Liver (tissue), 8 donors: ENCODE measurements at regions not wholly inside any gene's neighbourhood (a gene's known extent, or its start where the extent isn't known, plus 50 kb on each side); places are given as distances from the start of the nearest gene placed in this dataset.

Source experiments
- DNase-seq: peaks from one replicate; pipeline ENCODE4 v3.0.0-alpha.2; 2017; ENCODE audit warnings: low spot score
- H3K27ac ChIP-seq, 2 donors: one replicate each; pipeline ENCODE4 v1.7.0; 2013; ENCODE audit warnings: inconsistent platforms in 2 of 2, low read length in 2 of 2, control low read depth in 1 of 2, low read depth in 1 of 2, mild to moderate bottlenecking in 1 of 2
- H3K27me3 ChIP-seq, 4 donors: one replicate each; pipeline versions ENCODE4 v1.6.1 to v1.7.0; 2013; ENCODE audit warnings: low read length in 3 of 4, inconsistent platforms in 1 of 4, mild to moderate bottlenecking in 1 of 4, moderate library complexity in 1 of 4; ENCODE audit not compliant: control insufficient read depth in 4 of 4, insufficient read depth in 4 of 4
- H3K36me3 ChIP-seq, 4 donors: one replicate each; pipeline versions ENCODE4 v1.6.1 to v1.7.0; 2013; ENCODE audit warnings: low read length in 3 of 4, mild to moderate bottlenecking in 3 of 4, low read depth in 1 of 4, moderate library complexity in 1 of 4; ENCODE audit not compliant: control insufficient read depth in 4 of 4, insufficient read depth in 3 of 4
- H3K4me1 ChIP-seq, 4 donors: one replicate each; pipeline versions ENCODE4 v1.6.1 to v1.7.0; 2013; ENCODE audit warnings: low read length in 3 of 4, mild to moderate bottlenecking in 3 of 4, moderate library complexity in 1 of 4; ENCODE audit not compliant: control insufficient read depth in 4 of 4, insufficient read depth in 4 of 4
- H3K4me3 ChIP-seq, 3 donors: one replicate each; pipeline versions ENCODE4 v1.6.1 to v1.7.0; 2013; ENCODE audit warnings: low read length in 3 of 3, control low read depth in 1 of 3, low read depth in 1 of 3, mild to moderate bottlenecking in 1 of 3
- H3K9ac ChIP-seq, 2 donors: one replicate each; pipeline ENCODE4 v1.7.0; 2013; ENCODE audit warnings: low read length in 2 of 2, mild to moderate bottlenecking in 2 of 2, moderate library complexity in 2 of 2, control low read depth in 1 of 2, low read depth in 1 of 2
- H3K9me3 ChIP-seq, 4 donors: one replicate each; pipeline versions ENCODE4 v1.6.1 to v1.7.0; 2013; ENCODE audit warnings: low read length in 3 of 4; ENCODE audit not compliant: control insufficient read depth in 4 of 4
- FOXA1 ChIP-seq: IDR thresholded peaks from 2 replicates; pipeline ENCODE4 v1.6.1; 2016; ENCODE audit warnings: antibody characterized with exemption
- GABPA ChIP-seq, 2 donors: IDR thresholded peaks in 1 of 2; conservative IDR thresholded peaks in 1 of 2; 2 replicates each; pipeline ENCODE4 v1.6.1; 2016; ENCODE audit warnings: antibody characterized with exemption in 2 of 2, mild to moderate bottlenecking in 1 of 2, moderate library complexity in 1 of 2
- HNF4A ChIP-seq, 2 donors: conservative IDR thresholded peaks; 2 replicates each; pipeline ENCODE4 v1.6.1; 2016; ENCODE audit warnings: antibody characterized with exemption in 2 of 2, mild to moderate bottlenecking in 2 of 2
- HNF4G ChIP-seq: IDR thresholded peaks from 2 replicates; pipeline ENCODE4 v1.6.1; 2016; ENCODE audit warnings: antibody characterized with exemption
- JUND ChIP-seq, 2 donors: IDR thresholded peaks; 2 replicates each; pipeline ENCODE4 v1.6.1; 2016; ENCODE audit warnings: antibody characterized with exemption in 2 of 2
- NR2F2 ChIP-seq: IDR thresholded peaks from 2 replicates; pipeline ENCODE4 v1.6.1; 2016; ENCODE audit warnings: antibody characterized with exemption
- RAD21 ChIP-seq, 2 donors: IDR thresholded peaks; 2 replicates each; pipeline ENCODE4 v1.6.1; 2016; ENCODE audit warnings: antibody characterized with exemption in 2 of 2, mild to moderate bottlenecking in 2 of 2
- SP1 ChIP-seq: IDR thresholded peaks from 2 replicates; pipeline ENCODE4 v1.6.1; 2018; ENCODE audit warnings: antibody characterized with exemption, mild to moderate bottlenecking
- TAF1 ChIP-seq: conservative IDR thresholded peaks from 2 replicates; pipeline ENCODE4 v1.6.1; 2016; ENCODE audit warnings: antibody characterized with exemption, mild to moderate bottlenecking
- YY1 ChIP-seq: IDR thresholded peaks from 2 replicates; pipeline ENCODE4 v1.6.1; 2016; ENCODE audit warnings: antibody characterized with exemption, mild to moderate bottlenecking
- WGBS: extraction: QIAGEN DNeasy Blood & Tissue Kit; methylation state at CpG from one replicate; pipeline ENCODE4 v1.1.7; 2013; 5-methylcytosine and 5-hydroxymethylcytosine counted together
- TF ChIP-seq, protein P1 (sequence below): IDR thresholded peaks from 2 replicates; pipeline ENCODE4 v1.6.1; 2016; ENCODE audit warnings: antibody characterized with exemption
- TF ChIP-seq, protein P2 (sequence below): IDR thresholded peaks from 2 replicates; pipeline ENCODE4 v1.6.1; 2016; ENCODE audit warnings: antibody characterized with exemption
- TF ChIP-seq, protein P3 (sequence below): IDR thresholded peaks from 2 replicates; pipeline ENCODE4 v1.6.1; 2016; ENCODE audit warnings: antibody characterized with exemption, mild to moderate bottlenecking
- TF ChIP-seq, protein P4 (sequence below): fragments of 150-350 bp; IDR thresholded peaks from 2 replicates; pipeline ENCODE4 v1.5.1; 2017; ENCODE audit warnings: improper control_type of control experiment, low read depth, low read length; ENCODE audit not compliant: missing input control
- donor health status: healthy.
- donor health status: healthy.
- donor health status: healthy.
- donor health status: healthy.
- donor health status: healthy.

DNA sequence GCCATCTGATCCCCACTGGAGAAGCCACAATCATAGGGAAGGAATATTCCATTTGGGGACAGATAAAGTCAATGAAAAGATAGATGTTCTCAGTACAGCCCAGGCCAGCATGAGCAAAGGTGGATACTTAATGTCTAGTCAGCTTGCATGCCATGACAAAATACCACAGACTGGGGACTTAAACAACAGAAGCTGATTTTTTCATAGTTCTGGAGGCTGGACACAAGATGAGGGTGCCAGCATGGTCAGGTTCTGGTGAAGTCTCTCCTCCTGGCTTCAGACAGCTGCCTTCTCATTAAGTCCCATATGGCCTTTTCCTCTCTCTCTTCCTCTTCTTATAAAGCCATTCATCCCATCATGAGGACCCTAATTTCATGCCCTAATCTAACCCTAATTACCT, 116.1 kb upstream of the CYP1B1 start:
- no peak for TF ChIP-seq HNF4A (conservative IDR thresholded peaks at IDR 0.05)
- TF ChIP-seq, protein P1, sequence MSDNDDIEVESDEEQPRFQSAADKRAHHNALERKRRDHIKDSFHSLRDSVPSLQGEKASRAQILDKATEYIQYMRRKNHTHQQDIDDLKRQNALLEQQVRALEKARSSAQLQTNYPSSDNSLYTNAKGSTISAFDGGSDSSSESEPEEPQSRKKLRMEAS = no peak
- TF ChIP-seq, protein P2, sequence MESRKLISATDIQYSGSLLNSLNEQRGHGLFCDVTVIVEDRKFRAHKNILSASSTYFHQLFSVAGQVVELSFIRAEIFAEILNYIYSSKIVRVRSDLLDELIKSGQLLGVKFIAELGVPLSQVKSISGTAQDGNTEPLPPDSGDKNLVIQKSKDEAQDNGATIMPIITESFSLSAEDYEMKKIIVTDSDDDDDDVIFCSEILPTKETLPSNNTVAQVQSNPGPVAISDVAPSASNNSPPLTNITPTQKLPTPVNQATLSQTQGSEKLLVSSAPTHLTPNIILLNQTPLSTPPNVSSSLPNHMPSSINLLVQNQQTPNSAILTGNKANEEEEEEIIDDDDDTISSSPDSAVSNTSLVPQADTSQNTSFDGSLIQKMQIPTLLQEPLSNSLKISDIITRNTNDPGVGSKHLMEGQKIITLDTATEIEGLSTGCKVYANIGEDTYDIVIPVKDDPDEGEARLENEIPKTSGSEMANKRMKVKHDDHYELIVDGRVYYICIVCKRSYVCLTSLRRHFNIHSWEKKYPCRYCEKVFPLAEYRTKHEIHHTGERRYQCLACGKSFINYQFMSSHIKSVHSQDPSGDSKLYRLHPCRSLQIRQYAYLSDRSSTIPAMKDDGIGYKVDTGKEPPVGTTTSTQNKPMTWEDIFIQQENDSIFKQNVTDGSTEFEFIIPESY = no peak
- no peak for TF ChIP-seq TAF1
- TF ChIP-seq, protein P3, sequence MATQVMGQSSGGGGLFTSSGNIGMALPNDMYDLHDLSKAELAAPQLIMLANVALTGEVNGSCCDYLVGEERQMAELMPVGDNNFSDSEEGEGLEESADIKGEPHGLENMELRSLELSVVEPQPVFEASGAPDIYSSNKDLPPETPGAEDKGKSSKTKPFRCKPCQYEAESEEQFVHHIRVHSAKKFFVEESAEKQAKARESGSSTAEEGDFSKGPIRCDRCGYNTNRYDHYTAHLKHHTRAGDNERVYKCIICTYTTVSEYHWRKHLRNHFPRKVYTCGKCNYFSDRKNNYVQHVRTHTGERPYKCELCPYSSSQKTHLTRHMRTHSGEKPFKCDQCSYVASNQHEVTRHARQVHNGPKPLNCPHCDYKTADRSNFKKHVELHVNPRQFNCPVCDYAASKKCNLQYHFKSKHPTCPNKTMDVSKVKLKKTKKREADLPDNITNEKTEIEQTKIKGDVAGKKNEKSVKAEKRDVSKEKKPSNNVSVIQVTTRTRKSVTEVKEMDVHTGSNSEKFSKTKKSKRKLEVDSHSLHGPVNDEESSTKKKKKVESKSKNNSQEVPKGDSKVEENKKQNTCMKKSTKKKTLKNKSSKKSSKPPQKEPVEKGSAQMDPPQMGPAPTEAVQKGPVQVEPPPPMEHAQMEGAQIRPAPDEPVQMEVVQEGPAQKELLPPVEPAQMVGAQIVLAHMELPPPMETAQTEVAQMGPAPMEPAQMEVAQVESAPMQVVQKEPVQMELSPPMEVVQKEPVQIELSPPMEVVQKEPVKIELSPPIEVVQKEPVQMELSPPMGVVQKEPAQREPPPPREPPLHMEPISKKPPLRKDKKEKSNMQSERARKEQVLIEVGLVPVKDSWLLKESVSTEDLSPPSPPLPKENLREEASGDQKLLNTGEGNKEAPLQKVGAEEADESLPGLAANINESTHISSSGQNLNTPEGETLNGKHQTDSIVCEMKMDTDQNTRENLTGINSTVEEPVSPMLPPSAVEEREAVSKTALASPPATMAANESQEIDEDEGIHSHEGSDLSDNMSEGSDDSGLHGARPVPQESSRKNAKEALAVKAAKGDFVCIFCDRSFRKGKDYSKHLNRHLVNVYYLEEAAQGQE = no peak
- no peak for TF ChIP-seq NR2F2
- TF ChIP-seq RAD21 (IDR thresholded peaks at IDR 0.05) = no peak
- no peak for TF ChIP-seq FOXA1
- peaks cover 0 to 10% (median 1%) of the 10 kb centered on the region in 4 donors for H3K4me1 ChIP-seq
- no peaks in the 10 kb centered on the region for H3K9me3 ChIP-seq
- H3K9ac ChIP-seq = no peak overlapping the region
- H3K36me3 ChIP-seq = no peaks in the 10 kb centered on the region
- no peaks in the 10 kb centered on the region for H3K27me3 ChIP-seq
- DNase-seq = no peak
- no peak overlapping the region for H3K4me3 ChIP-seq
- no peak overlapping the region for H3K27ac ChIP-seq

DNA sequence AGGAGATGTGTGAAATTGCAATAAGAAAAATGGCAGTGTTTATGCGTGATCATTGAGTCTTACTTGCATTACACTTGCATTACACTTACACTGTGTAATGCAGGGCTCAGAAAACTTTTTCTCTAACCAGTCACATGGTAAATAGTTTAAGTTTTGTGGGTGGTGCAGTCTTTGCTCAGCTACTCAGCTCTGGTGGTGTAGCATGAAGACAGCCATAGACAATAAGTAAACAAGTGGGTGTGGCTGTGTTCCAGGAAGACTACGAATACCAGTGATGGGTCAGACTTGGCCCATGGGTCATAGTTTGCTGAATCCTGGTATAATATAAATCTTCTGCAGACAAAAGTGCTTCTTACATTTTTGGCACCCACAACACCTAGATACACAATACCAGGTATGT, 115.6 kb upstream of the CYP1B1 start:
- Histone ChIP-seq H3K9ac (no peak overlapping the region), H3K9me3 (no peaks in the 10 kb centered on the region), H3K36me3 (no peaks in the 10 kb centered on the region), H3K27ac (no peak overlapping the region), H3K4me1 (peaks cover 0 to 10% (median 1%) of the 10 kb centered on the region in 4 donors), H3K4me3 (no peak overlapping the region), H3K27me3 (no peaks in the 10 kb centered on the region)
- DNase-seq = no peak
- WGBS = 75% methylated on average over 2 of the region's 2 CpGs
- no peak for TF ChIP-seq SP1
- TF ChIP-seq, protein P1 = no peak
- no peak for TF ChIP-seq JUND (IDR thresholded peaks at IDR 0.05)
- no peak for TF ChIP-seq GABPA (IDR thresholded peaks at IDR 0.05 in 1 of 2, conservative IDR thresholded peaks at IDR 0.05 in 1 of 2)
- TF ChIP-seq YY1 = no peak
- TF ChIP-seq HNF4G = no peak
- TF ChIP-seq, protein P4, sequence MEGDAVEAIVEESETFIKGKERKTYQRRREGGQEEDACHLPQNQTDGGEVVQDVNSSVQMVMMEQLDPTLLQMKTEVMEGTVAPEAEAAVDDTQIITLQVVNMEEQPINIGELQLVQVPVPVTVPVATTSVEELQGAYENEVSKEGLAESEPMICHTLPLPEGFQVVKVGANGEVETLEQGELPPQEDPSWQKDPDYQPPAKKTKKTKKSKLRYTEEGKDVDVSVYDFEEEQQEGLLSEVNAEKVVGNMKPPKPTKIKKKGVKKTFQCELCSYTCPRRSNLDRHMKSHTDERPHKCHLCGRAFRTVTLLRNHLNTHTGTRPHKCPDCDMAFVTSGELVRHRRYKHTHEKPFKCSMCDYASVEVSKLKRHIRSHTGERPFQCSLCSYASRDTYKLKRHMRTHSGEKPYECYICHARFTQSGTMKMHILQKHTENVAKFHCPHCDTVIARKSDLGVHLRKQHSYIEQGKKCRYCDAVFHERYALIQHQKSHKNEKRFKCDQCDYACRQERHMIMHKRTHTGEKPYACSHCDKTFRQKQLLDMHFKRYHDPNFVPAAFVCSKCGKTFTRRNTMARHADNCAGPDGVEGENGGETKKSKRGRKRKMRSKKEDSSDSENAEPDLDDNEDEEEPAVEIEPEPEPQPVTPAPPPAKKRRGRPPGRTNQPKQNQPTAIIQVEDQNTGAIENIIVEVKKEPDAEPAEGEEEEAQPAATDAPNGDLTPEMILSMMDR = no peak
- no peak for TF ChIP-seq NR2F2
